WTC11 (cell line): ENCODE measurements at regions not wholly inside any gene's neighbourhood (a gene's known extent, or its start where the extent isn't known, plus 50 kb on each side); places are given as distances from the start of the nearest gene placed in this dataset.

Source experiments
- ATAC-seq: fragments of 200-7000 bp; cut with Tn5 transposase; 2 replicates; pipeline ENCODE4 v1.10.0; 2021; ENCODE audit warnings: mild to moderate bottlenecking, moderate library complexity
- CTCF ChIA-PET: fragments of 300-600 bp; sonication (Branson Sonifier 250); formaldehyde crosslinking; loops from one replicate; lab custom pipeline; 2021; ENCODE audit warnings: antibody characterized with exemption; lab: Charles Lee
- POLR2A ChIA-PET: fragments of 350-600 bp; sonication (Branson Sonifier 250); formaldehyde crosslinking; loops from one replicate; lab custom pipeline; 2021; ENCODE audit warnings: antibody characterized with exemption; lab: Charles Lee
- DNase-seq: peaks from one replicate; pipeline ENCODE4 v3.0.0; 2021; ENCODE audit warnings: low spot score
- H3K27ac Mint-ChIP-seq: 2 replicates; pipeline ENCODE4 v1.8.0; 2021; ENCODE audit warnings: mixed read lengths
- H3K27me3 Mint-ChIP-seq: 2 replicates; pipeline ENCODE4 v1.8.0; 2021; ENCODE audit warnings: low read depth, mild to moderate bottlenecking, moderate library complexity, mixed read lengths
- H3K36me3 Mint-ChIP-seq: 2 replicates; pipeline ENCODE4 v1.8.0; 2021; ENCODE audit warnings: mixed read lengths
- H3K4me1 Mint-ChIP-seq: 2 replicates; pipeline ENCODE4 v1.8.0; 2022; ENCODE audit warnings: mixed read lengths
- H3K4me3 Mint-ChIP-seq: 2 replicates; pipeline ENCODE4 v1.8.0; 2021; ENCODE audit warnings: mild to moderate bottlenecking, moderate library complexity, mixed read lengths
- H3K9me3 Mint-ChIP-seq: 2 replicates; pipeline ENCODE4 v1.8.0; 2021; ENCODE audit warnings: mixed read lengths
- CREB1 ChIP-seq: sonication (generic); formaldehyde crosslinking; IDR thresholded peaks from 2 replicates; pipeline ENCODE4 v1.8.0; 2023; ENCODE audit warnings: mild to moderate bottlenecking, missing genetic modification reagents
- GRHL2 ChIP-seq: fragments of 250-450 bp; sonication (Bioruptor Pico); IDR thresholded peaks from 2 replicates; pipeline ENCODE4 v1.8.0; 2022; ENCODE audit warnings: mild to moderate bottlenecking, moderate library complexity; ENCODE audit not compliant: insufficient replicate concordance, severe bottlenecking
- GTF2I ChIP-seq: fragments of 250-450 bp; sonication (Bioruptor Pico); conservative IDR thresholded peaks from 2 replicates; pipeline ENCODE4 v1.4.0; 2021; ENCODE audit warnings: mild to moderate bottlenecking
- NFATC4 ChIP-seq: fragments of 250-450 bp; sonication (Bioruptor Pico); IDR thresholded peaks from 2 replicates; pipeline ENCODE4 v1.9.0; 2021; ENCODE audit warnings: mild to moderate bottlenecking
- NR1H2 ChIP-seq: sonication (generic); formaldehyde crosslinking; IDR thresholded peaks from 2 replicates; pipeline ENCODE4 v1.9.0; 2021; ENCODE audit warnings: mild to moderate bottlenecking, moderate library complexity, missing genetic modification reagents
- RORB ChIP-seq: fragments of 250-450 bp; sonication (Bioruptor Pico); IDR thresholded peaks from 2 replicates; pipeline ENCODE4 v1.9.0; 2021; ENCODE audit warnings: mild to moderate bottlenecking
- ZBTB21 ChIP-seq: sonication (generic); formaldehyde crosslinking; IDR thresholded peaks from 2 replicates; pipeline ENCODE4 v1.8.1; 2023; ENCODE audit warnings: mild to moderate bottlenecking, missing genetic modification reagents, borderline replicate concordance
- ZNF138 ChIP-seq: sonication (generic); formaldehyde crosslinking; conservative IDR thresholded peaks from 2 replicates; pipeline ENCODE4 v1.8.1; 2022; ENCODE audit warnings: mild to moderate bottlenecking, moderate library complexity, missing genetic modification reagents
- ZNF232 ChIP-seq: sonication (generic); formaldehyde crosslinking; IDR thresholded peaks from 2 replicates; pipeline ENCODE4 v1.8.0; 2022; ENCODE audit warnings: mild to moderate bottlenecking, missing genetic modification reagents
- ZNF317 ChIP-seq: sonication (generic); formaldehyde crosslinking; IDR thresholded peaks from 2 replicates; pipeline ENCODE4 v1.8.1; 2023; ENCODE audit warnings: low read depth, mild to moderate bottlenecking, moderate library complexity, missing genetic modification reagents, borderline replicate concordance
- ZNF396 ChIP-seq: fragments of 250-450 bp; sonication (Bioruptor Pico); IDR thresholded peaks from 2 replicates; pipeline ENCODE4 v1.8.0; 2021; ENCODE audit warnings: mild to moderate bottlenecking, moderate library complexity, borderline replicate concordance
- TF ChIP-seq, protein P1 (sequence below): sonication (generic); formaldehyde crosslinking; IDR thresholded peaks from 2 replicates; pipeline ENCODE4 v1.8.1; 2023; ENCODE audit warnings: mild to moderate bottlenecking, moderate library complexity, missing genetic modification reagents
- TF ChIP-seq, protein P2 (sequence below): fragments of 250-450 bp; sonication (Bioruptor Pico); conservative IDR thresholded peaks from 2 replicates; pipeline ENCODE4 v1.9.0; 2021; ENCODE audit warnings: mild to moderate bottlenecking
- TF ChIP-seq, protein P3 (sequence below): sonication (generic); formaldehyde crosslinking; conservative IDR thresholded peaks from 2 replicates; pipeline ENCODE4 v1.8.1; 2023; ENCODE audit warnings: mild to moderate bottlenecking, low read depth, missing genetic modification reagents, moderate library complexity
- TF ChIP-seq, protein P4 (sequence below): sonication (generic); formaldehyde crosslinking; IDR thresholded peaks from 2 replicates; pipeline ENCODE4 v1.8.0; 2022; ENCODE audit warnings: mild to moderate bottlenecking, missing genetic modification reagents
- TF ChIP-seq, protein P5 (sequence below): sonication (generic); formaldehyde crosslinking; IDR thresholded peaks from 2 replicates; pipeline ENCODE4 v1.8.1; 2023; ENCODE audit warnings: mild to moderate bottlenecking, missing genetic modification reagents, borderline replicate concordance
- TF ChIP-seq, protein P6 (sequence below): sonication (generic); formaldehyde crosslinking; IDR thresholded peaks from 2 replicates; pipeline ENCODE4 v1.8.1; 2022; ENCODE audit warnings: low read depth, missing genetic modification reagents, borderline replicate concordance
- TF ChIP-seq, protein P7 (sequence below): fragments of 250-450 bp; sonication (Bioruptor Pico); IDR thresholded peaks from 2 replicates; pipeline ENCODE4 v1.9.0; 2021; ENCODE audit warnings: mild to moderate bottlenecking
- TF ChIP-seq, protein P8 (sequence below): sonication (generic); formaldehyde crosslinking; IDR thresholded peaks from 2 replicates; pipeline ENCODE4 v1.8.0; 2022; ENCODE audit warnings: mild to moderate bottlenecking, missing genetic modification reagents

DNA sequence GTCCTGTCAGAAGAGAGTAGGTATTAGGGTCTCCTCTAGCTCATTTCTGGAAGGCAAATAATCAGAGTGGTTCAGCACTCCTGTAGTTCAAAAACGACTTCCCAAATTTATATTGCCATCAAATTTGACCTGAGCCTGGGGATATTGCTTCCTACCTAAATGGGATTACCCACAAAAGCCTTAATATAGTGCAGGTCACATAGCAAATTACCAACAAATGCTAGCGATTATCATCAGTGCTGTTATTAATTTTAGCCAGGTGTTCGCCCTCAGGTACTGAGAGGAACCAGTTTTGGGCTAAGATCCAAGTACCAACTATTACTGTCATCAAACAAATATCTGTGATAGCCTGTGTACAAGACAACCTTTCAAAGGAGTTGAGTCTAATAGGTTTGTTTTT is 661.8 kb upstream of the PTBP2 start (continued):
- TF ChIP-seq, protein P1, sequence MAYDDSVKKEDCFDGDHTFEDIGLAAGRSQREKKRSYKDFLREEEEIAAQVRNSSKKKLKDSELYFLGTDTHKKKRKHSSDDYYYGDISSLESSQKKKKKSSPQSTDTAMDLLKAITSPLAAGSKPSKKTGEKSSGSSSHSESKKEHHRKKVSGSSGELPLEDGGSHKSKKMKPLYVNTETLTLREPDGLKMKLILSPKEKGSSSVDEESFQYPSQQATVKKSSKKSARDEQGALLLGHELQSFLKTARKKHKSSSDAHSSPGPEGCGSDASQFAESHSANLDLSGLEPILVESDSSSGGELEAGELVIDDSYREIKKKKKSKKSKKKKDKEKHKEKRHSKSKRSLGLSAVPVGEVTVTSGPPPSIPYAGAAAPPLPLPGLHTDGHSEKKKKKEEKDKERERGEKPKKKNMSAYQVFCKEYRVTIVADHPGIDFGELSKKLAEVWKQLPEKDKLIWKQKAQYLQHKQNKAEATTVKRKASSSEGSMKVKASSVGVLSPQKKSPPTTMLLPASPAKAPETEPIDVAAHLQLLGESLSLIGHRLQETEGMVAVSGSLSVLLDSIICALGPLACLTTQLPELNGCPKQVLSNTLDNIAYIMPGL (CRISPR knock-in tag): no peak
- TF ChIP-seq RORB (CRISPR knock-in tag) (no peak), ZNF396 (no peak), ZBTB21 (CRISPR knock-in tag) (no peak), NR1H2 (no peak), GTF2I (CRISPR knock-in tag) (no peak)
- TF ChIP-seq, protein P2, sequence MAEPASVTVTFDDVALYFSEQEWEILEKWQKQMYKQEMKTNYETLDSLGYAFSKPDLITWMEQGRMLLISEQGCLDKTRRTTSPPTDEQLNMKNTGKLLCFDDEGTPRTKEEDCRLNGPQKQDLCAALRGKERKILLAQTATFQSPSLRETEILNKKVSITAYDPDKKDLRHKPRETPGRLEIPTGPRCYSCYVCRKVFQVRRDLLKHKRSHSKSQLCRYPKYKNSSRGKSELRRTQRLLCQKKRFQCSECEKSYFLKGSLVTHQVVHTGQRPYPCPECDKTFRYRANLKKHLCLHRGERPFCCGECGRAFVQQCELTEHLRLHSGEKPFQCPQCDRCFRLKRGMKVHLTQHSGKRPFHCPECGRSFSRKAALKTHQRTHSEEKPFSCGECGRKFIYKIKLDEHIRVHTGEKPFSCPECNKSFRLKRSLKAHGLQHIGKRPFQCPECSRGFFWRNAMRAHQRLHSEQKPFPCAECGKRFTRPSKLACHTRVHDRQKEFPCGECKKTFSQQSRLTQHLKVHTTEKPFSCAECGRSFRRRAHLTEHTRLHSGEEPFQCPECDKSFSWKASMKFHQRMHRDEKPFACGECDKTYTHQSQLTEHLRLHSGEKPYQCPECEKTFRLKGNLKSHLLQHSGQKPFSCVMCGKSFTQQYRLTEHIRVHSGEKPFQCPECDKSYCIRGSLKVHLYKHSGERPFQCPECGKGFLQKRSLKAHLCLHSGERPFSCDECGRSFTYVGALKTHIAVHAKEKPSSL (CRISPR knock-in tag): no peak
- TF ChIP-seq, protein P3, sequence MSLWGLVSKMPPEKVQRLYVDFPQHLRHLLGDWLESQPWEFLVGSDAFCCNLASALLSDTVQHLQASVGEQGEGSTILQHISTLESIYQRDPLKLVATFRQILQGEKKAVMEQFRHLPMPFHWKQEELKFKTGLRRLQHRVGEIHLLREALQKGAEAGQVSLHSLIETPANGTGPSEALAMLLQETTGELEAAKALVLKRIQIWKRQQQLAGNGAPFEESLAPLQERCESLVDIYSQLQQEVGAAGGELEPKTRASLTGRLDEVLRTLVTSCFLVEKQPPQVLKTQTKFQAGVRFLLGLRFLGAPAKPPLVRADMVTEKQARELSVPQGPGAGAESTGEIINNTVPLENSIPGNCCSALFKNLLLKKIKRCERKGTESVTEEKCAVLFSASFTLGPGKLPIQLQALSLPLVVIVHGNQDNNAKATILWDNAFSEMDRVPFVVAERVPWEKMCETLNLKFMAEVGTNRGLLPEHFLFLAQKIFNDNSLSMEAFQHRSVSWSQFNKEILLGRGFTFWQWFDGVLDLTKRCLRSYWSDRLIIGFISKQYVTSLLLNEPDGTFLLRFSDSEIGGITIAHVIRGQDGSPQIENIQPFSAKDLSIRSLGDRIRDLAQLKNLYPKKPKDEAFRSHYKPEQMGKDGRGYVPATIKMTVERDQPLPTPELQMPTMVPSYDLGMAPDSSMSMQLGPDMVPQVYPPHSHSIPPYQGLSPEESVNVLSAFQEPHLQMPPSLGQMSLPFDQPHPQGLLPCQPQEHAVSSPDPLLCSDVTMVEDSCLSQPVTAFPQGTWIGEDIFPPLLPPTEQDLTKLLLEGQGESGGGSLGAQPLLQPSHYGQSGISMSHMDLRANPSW: no peak

DNA sequence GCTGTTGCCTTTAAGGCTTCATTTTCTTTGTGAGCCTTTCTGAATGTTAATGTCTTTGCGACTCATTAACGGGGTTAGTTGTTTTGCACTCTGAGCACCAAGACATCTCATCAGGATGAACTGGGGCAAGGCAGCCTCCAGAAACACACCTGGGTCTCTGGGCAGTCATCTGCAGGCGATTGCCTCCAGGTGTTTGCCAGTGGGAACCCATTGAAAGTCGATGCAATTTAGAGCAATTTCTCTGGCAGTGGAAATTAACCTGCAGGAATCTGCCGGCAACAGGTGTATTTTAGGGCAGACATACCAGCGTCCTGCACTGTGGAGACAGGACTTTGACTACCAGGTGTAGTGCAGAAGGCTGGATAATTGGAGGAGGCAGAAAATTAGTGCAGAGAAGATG is 661.0 kb upstream of the PTBP2 start:
- 0 out of 2 replicates have a peak, but pooled peaks have one; percentile 28 for TF ChIP-seq ZNF317 (CRISPR knock-in tag)
- TF ChIP-seq, protein P4, sequence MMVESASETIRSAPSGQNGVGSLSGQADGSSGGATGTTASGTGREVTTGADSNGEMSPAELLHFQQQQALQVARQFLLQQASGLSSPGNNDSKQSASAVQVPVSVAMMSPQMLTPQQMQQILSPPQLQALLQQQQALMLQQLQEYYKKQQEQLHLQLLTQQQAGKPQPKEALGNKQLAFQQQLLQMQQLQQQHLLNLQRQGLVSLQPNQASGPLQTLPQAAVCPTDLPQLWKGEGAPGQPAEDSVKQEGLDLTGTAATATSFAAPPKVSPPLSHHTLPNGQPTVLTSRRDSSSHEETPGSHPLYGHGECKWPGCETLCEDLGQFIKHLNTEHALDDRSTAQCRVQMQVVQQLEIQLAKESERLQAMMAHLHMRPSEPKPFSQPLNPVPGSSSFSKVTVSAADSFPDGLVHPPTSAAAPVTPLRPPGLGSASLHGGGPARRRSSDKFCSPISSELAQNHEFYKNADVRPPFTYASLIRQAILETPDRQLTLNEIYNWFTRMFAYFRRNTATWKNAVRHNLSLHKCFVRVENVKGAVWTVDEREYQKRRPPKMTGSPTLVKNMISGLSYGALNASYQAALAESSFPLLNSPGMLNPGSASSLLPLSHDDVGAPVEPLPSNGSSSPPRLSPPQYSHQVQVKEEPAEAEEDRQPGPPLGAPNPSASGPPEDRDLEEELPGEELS (CRISPR knock-in tag): no peak; the same call in 1 of the 2 replicates
- no peak for TF ChIP-seq CREB1 (CRISPR knock-in tag)
- no peak for TF ChIP-seq NFATC4 (CRISPR knock-in tag)
- TF ChIP-seq ZNF232 (CRISPR knock-in tag): no peak
- TF ChIP-seq, protein P5, sequence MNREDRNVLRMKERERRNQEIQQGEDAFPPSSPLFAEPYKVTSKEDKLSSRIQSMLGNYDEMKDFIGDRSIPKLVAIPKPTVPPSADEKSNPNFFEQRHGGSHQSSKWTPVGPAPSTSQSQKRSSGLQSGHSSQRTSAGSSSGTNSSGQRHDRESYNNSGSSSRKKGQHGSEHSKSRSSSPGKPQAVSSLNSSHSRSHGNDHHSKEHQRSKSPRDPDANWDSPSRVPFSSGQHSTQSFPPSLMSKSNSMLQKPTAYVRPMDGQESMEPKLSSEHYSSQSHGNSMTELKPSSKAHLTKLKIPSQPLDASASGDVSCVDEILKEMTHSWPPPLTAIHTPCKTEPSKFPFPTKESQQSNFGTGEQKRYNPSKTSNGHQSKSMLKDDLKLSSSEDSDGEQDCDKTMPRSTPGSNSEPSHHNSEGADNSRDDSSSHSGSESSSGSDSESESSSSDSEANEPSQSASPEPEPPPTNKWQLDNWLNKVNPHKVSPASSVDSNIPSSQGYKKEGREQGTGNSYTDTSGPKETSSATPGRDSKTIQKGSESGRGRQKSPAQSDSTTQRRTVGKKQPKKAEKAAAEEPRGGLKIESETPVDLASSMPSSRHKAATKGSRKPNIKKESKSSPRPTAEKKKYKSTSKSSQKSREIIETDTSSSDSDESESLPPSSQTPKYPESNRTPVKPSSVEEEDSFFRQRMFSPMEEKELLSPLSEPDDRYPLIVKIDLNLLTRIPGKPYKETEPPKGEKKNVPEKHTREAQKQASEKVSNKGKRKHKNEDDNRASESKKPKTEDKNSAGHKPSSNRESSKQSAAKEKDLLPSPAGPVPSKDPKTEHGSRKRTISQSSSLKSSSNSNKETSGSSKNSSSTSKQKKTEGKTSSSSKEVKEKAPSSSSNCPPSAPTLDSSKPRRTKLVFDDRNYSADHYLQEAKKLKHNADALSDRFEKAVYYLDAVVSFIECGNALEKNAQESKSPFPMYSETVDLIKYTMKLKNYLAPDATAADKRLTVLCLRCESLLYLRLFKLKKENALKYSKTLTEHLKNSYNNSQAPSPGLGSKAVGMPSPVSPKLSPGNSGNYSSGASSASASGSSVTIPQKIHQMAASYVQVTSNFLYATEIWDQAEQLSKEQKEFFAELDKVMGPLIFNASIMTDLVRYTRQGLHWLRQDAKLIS (CRISPR knock-in tag): no peak
- TF ChIP-seq ZNF396: peak; percentile 72; the same call in 1 of the 2 replicates
- TF ChIP-seq, protein P6, sequence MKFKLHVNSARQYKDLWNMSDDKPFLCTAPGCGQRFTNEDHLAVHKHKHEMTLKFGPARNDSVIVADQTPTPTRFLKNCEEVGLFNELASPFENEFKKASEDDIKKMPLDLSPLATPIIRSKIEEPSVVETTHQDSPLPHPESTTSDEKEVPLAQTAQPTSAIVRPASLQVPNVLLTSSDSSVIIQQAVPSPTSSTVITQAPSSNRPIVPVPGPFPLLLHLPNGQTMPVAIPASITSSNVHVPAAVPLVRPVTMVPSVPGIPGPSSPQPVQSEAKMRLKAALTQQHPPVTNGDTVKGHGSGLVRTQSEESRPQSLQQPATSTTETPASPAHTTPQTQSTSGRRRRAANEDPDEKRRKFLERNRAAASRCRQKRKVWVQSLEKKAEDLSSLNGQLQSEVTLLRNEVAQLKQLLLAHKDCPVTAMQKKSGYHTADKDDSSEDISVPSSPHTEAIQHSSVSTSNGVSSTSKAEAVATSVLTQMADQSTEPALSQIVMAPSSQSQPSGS (CRISPR knock-in tag): no peak
- TF ChIP-seq, protein P7, sequence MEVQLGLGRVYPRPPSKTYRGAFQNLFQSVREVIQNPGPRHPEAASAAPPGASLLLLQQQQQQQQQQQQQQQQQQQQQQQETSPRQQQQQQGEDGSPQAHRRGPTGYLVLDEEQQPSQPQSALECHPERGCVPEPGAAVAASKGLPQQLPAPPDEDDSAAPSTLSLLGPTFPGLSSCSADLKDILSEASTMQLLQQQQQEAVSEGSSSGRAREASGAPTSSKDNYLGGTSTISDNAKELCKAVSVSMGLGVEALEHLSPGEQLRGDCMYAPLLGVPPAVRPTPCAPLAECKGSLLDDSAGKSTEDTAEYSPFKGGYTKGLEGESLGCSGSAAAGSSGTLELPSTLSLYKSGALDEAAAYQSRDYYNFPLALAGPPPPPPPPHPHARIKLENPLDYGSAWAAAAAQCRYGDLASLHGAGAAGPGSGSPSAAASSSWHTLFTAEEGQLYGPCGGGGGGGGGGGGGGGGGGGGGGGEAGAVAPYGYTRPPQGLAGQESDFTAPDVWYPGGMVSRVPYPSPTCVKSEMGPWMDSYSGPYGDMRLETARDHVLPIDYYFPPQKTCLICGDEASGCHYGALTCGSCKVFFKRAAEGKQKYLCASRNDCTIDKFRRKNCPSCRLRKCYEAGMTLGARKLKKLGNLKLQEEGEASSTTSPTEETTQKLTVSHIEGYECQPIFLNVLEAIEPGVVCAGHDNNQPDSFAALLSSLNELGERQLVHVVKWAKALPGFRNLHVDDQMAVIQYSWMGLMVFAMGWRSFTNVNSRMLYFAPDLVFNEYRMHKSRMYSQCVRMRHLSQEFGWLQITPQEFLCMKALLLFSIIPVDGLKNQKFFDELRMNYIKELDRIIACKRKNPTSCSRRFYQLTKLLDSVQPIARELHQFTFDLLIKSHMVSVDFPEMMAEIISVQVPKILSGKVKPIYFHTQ (CRISPR knock-in tag): no peak
- no peak for TF ChIP-seq GRHL2 (CRISPR knock-in tag)
- no peak for TF ChIP-seq ZNF138 (CRISPR knock-in tag)
- TF ChIP-seq, protein P8, sequence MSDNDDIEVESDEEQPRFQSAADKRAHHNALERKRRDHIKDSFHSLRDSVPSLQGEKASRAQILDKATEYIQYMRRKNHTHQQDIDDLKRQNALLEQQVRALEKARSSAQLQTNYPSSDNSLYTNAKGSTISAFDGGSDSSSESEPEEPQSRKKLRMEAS (CRISPR knock-in tag): no peak
- CTCF ChIA-PET: no interaction called here
- ATAC-seq (peak; percentile 91), DNase-seq (peak; percentile 56)
- Mint-ChIP-seq H3K4me3 (peak overlapping the region; percentile 24), H3K9me3 (peaks cover 44% of the 10 kb centered on the region), H3K27ac (peak overlapping the region; percentile 93), H3K27me3 (no peaks in the 10 kb centered on the region; the same call in 1 of the 2 replicates), H3K36me3 (peaks cover 47% of the 10 kb centered on the region), H3K4me1 (peaks cover 26% of the 10 kb centered on the region)
- POLR2A ChIA-PET: no interaction called here
